GM23338 (cell line): ENCODE measurements at regions not wholly inside any gene's neighbourhood (a gene's known extent, or its start where the extent isn't known, plus 50 kb on each side); places are given as distances from the start of the nearest gene placed in this dataset.

Experiments
- CTCF ChIP-seq, 2 experiments: fragments of 200-600 bp in 1 of 2; sonication (generic) in 1 of 2; conservative IDR thresholded peaks; 2 replicates each; pipeline versions ENCODE4 v1.5.1 to v1.6.1; 2016 to 2017; ENCODE audit warnings: antibody characterized with exemption in 2 of 2, low read depth in 2 of 2, mild to moderate bottlenecking in 2 of 2, moderate library complexity in 1 of 2
- EZH2 ChIP-seq: fragments of 200-600 bp; sonication (generic); IDR thresholded peaks from one replicate; pipeline ENCODE4 v1.8.0; 2017; ENCODE audit warnings: antibody characterized with exemption, mild to moderate bottlenecking, low read depth; ENCODE audit not compliant: unreplicated experiment

GRCh38 chr4:159410891-159411290, 308.0 kb downstream of the RAPGEF2 start:
- TF ChIP-seq CTCF (conservative IDR thresholded peaks at IDR 0.05; ENCODE audit: low read depth in 2 of 2) (no peak), EZH2 (no peak)
